Uterus (tissue), 2 donors: ENCODE measurements at regions not wholly inside any gene's neighbourhood (a gene's known extent, or its start where the extent isn't known, plus 50 kb on each side); places are given as distances from the start of the nearest gene placed in this dataset.

Experiments
- CTCF ChIP-seq, 4 experiments: fragments of 200-600 bp in 2 of 4; fragments of 450-650 bp in 2 of 4; sonication (generic) in 2 of 4; IDR thresholded peaks; one replicate each; pipeline ENCODE4 v1.5.1; 2016 to 2019; ENCODE audit warnings: antibody characterized with exemption in 4 of 4, mild to moderate bottlenecking in 2 of 4, moderate library complexity in 1 of 4
- POLR2A ChIP-seq, 2 donors: fragments of 450-650 bp; IDR thresholded peaks; one replicate each; pipeline ENCODE4 v1.6.1; 2016; ENCODE audit warnings: antibody characterized with exemption in 2 of 2, mild to moderate bottlenecking in 1 of 2, moderate library complexity in 1 of 2

GRCh38 chr4:18973296-18973695 lies 951.7 kb upstream of the LCORL start:
- TF ChIP-seq CTCF (IDR thresholded peaks at IDR 0.05) (no peak), POLR2A (IDR thresholded peaks at IDR 0.05) (no peak)
